Large intestine (tissue), 3 donors: ENCODE measurements at regions not wholly inside any gene's neighbourhood (a gene's known extent, or its start where the extent isn't known, plus 50 kb on each side); places are given as distances from the start of the nearest gene placed in this dataset.

ENCODE experiments used
- DNase-seq, 2 donors: peaks; one replicate each; pipeline versions ENCODE4 v3.0.0 to v3.0.0-alpha.2; 2013
- H3K27ac ChIP-seq: one replicate; pipeline ENCODE4 v1.5.1; 2013; ENCODE audit warnings: low read length
- H3K27me3 ChIP-seq: 2 replicates; pipeline ENCODE4 v1.6.1; 2013; ENCODE audit warnings: low read length; ENCODE audit not compliant: control insufficient read depth, insufficient read depth
- H3K36me3 ChIP-seq: 2 replicates; pipeline ENCODE4 v1.6.1; 2013; ENCODE audit warnings: low read length; ENCODE audit not compliant: control insufficient read depth, insufficient read depth
- H3K4me1 ChIP-seq: one replicate; pipeline ENCODE4 v1.6.1; 2013; ENCODE audit warnings: low read length; ENCODE audit not compliant: control insufficient read depth, insufficient read depth
- H3K4me3 ChIP-seq: one replicate; pipeline ENCODE4 v1.5.1; 2013; ENCODE audit warnings: low read length
- H3K9me3 ChIP-seq: one replicate; pipeline ENCODE4 v1.6.1; 2013; ENCODE audit warnings: mild to moderate bottlenecking, low read depth, low read length, moderate library complexity; ENCODE audit not compliant: control insufficient read depth
- WGBS: methylation state at CpG from one replicate; pipeline ENCODE4 v1.1.5; 2013; ENCODE audit warnings: low lambda C conversion rate; ENCODE audit not compliant: insufficient coverage; 5-methylcytosine and 5-hydroxymethylcytosine counted together

GRCh38 chr13:56681404-56681803 lies 459.3 kb upstream of the PRR20A start:
- H3K27me3 ChIP-seq: no peaks in the 10 kb centered on the region
- no peaks in the 10 kb centered on the region for H3K4me1 ChIP-seq
- no peak overlapping the region for H3K27ac ChIP-seq
- H3K36me3 ChIP-seq: no peaks in the 10 kb centered on the region
- H3K4me3 ChIP-seq: no peak overlapping the region
- H3K9me3 ChIP-seq: no peaks in the 10 kb centered on the region
- DNase-seq: no peak
- WGBS: no CpG with 5 or more reads among the region's 1 CpG

- Histone ChIP-seq H3K27me3 (no peaks in the 10 kb centered on the region), H3K4me3 (no peak overlapping the region), H3K27ac (no peak overlapping the region), H3K4me1 (no peaks in the 10 kb centered on the region), H3K9me3 (no peaks in the 10 kb centered on the region), H3K36me3 (no peaks in the 10 kb centered on the region)
- DNase-seq: no peak
- no CpG with 5 or more reads among the region's 1 CpG for whole genome bisulfite sequencing
These were observed 453.6 kb upstream of the PRR20A start for GRCh38 chr13:56687131-56687530.

- Histone ChIP-seq H3K4me3 (no peak overlapping the region), H3K27me3 (no peaks in the 10 kb centered on the region), H3K9me3 (no peaks in the 10 kb centered on the region), H3K4me1 (no peaks in the 10 kb centered on the region), H3K27ac (no peak overlapping the region), H3K36me3 (no peaks in the 10 kb centered on the region)
- no peak for DNase-seq
- 40% methylated on average over 1 of the region's 3 CpGs for WGBS
These were observed 443.7 kb upstream of the PRR20A start for GRCh38 chr13:56697011-56697410.

GRCh38 chr13:56700324-56700723 lies 440.4 kb upstream of the PRR20A start:
- no peak for DNase-seq
- Histone ChIP-seq H3K27me3 (no peaks in the 10 kb centered on the region), H3K4me3 (no peak overlapping the region), H3K27ac (no peak overlapping the region), H3K4me1 (no peaks in the 10 kb centered on the region), H3K36me3 (no peaks in the 10 kb centered on the region), H3K9me3 (no peaks in the 10 kb centered on the region)
- WGBS: no CpG with 5 or more reads among the region's 4 CpGs

- no peaks in the 10 kb centered on the region for H3K4me1 ChIP-seq
- H3K36me3 ChIP-seq: no peaks in the 10 kb centered on the region
- no peak for DNase-seq
- 75% methylated on average over 2 of the region's 2 CpGs for WGBS
- no peaks in the 10 kb centered on the region for H3K27me3 ChIP-seq
- no peak overlapping the region for H3K27ac ChIP-seq
- H3K4me3 ChIP-seq: no peak overlapping the region
- no peaks in the 10 kb centered on the region for H3K9me3 ChIP-seq
These were observed 434.2 kb upstream of the PRR20A start for GRCh38 chr13:56706485-56706884.

GRCh38 chr13:56713656-56714055 lies 427.1 kb upstream of the PRR20A start:
- H3K36me3 ChIP-seq: no peaks in the 10 kb centered on the region
- no CpG with 5 or more reads among the region's 2 CpGs for WGBS
- H3K9me3 ChIP-seq: no peaks in the 10 kb centered on the region
- no peak for DNase-seq
- no peaks in the 10 kb centered on the region for H3K27me3 ChIP-seq
- H3K4me3 ChIP-seq: no peak overlapping the region
- no peaks in the 10 kb centered on the region for H3K4me1 ChIP-seq
- H3K27ac ChIP-seq: no peak overlapping the region

- WGBS: 100% methylated on average over 1 of the region's 1 CpG
- H3K4me1 ChIP-seq: no peaks in the 10 kb centered on the region
- no peak for DNase-seq
- H3K27ac ChIP-seq: no peak overlapping the region
- no peak overlapping the region for H3K4me3 ChIP-seq
- no peaks in the 10 kb centered on the region for H3K36me3 ChIP-seq
- H3K9me3 ChIP-seq: no peaks in the 10 kb centered on the region
- H3K27me3 ChIP-seq: no peaks in the 10 kb centered on the region
These were observed 421.9 kb upstream of the PRR20A start for GRCh38 chr13:56718791-56719190.

GRCh38 chr13:56720841-56721240 lies 419.9 kb upstream of the PRR20A start:
- no CpG with 5 or more reads among the region's 1 CpG for WGBS
- no peaks in the 10 kb centered on the region for H3K4me1 ChIP-seq
- no peak overlapping the region for H3K27ac ChIP-seq
- no peaks in the 10 kb centered on the region for H3K9me3 ChIP-seq
- H3K4me3 ChIP-seq: no peak overlapping the region
- H3K27me3 ChIP-seq: no peaks in the 10 kb centered on the region
- no peaks in the 10 kb centered on the region for H3K36me3 ChIP-seq
- DNase-seq: no peak

GRCh38 chr13:56735537-56735942 lies 405.2 kb upstream of the PRR20A start:
- Histone ChIP-seq H3K36me3 (no peaks in the 10 kb centered on the region), H3K9me3 (peaks cover 11% of the 10 kb centered on the region), H3K27me3 (no peaks in the 10 kb centered on the region), H3K4me3 (no peak overlapping the region), H3K4me1 (no peaks in the 10 kb centered on the region), H3K27ac (no peak overlapping the region)
- DNase-seq: no peak
- no CpG with 5 or more reads among the region's 35 CpGs for WGBS

- Histone ChIP-seq H3K36me3 (no peaks in the 10 kb centered on the region), H3K27ac (no peak overlapping the region), H3K4me3 (no peak overlapping the region), H3K4me1 (no peaks in the 10 kb centered on the region), H3K27me3 (no peaks in the 10 kb centered on the region), H3K9me3 (peaks cover 10% of the 10 kb centered on the region)
- no CpG with 5 or more reads among the region's 1 CpG for WGBS
- no peak for DNase-seq
These were observed 403.8 kb upstream of the PRR20A start for GRCh38 chr13:56736966-56737365.

- H3K36me3 ChIP-seq: no peaks in the 10 kb centered on the region
- H3K9me3 ChIP-seq: no peaks in the 10 kb centered on the region
- WGBS: no CpG with 5 or more reads among the region's 1 CpG
- no peaks in the 10 kb centered on the region for H3K27me3 ChIP-seq
- H3K4me3 ChIP-seq: no peak overlapping the region
- no peaks in the 10 kb centered on the region for H3K4me1 ChIP-seq
- no peak overlapping the region for H3K27ac ChIP-seq
- no peak for DNase-seq
These were observed 388.1 kb upstream of the PRR20A start for GRCh38 chr13:56752636-56753035.
